Activated CD4-positive, alpha-beta memory T cell treated with anti-CD3 and anti-CD28 coated beads, Interleukin-2, amount 10 ng/mL, durations not matched to agents 7 days and 5 days (primary cell): ENCODE measurements at regions not wholly inside any gene's neighbourhood (a gene's known extent, or its start where the extent isn't known, plus 50 kb on each side); places are given as distances from the start of the nearest gene placed in this dataset.
"Not testable (repeated sequence)": the region's sequence is repeated elsewhere in the genome, so short reads cannot be mapped to it uniquely, and the experiment has no call there.

Experiments
- CTCF ChIA-PET: fragments of 350-600 bp; sonication (Branson Sonifier 250); formaldehyde crosslinking; loops from one replicate; lab custom pipeline; 2021; ENCODE audit warnings: antibody characterized with exemption, inconsistent platforms; lab: Charles Lee
- POLR2A ChIA-PET: fragments of 350-600 bp; sonication (Branson Sonifier 250); formaldehyde crosslinking; loops from one replicate; lab custom pipeline; 2021; ENCODE audit warnings: antibody characterized with exemption; lab: Charles Lee
- DNase-seq: peaks from one replicate; pipeline ENCODE4 v3.0.0-alpha.2; 2020
- H3K27ac Mint-ChIP-seq: one replicate; pipeline ENCODE4 v1.8.0; 2021; ENCODE audit warnings: mild to moderate bottlenecking, mixed read lengths
- H3K27me3 Mint-ChIP-seq: one replicate; pipeline ENCODE4 v1.8.0; 2021; ENCODE audit warnings: mixed read lengths
- H3K36me3 Mint-ChIP-seq: one replicate; pipeline ENCODE4 v1.8.0; 2021; ENCODE audit warnings: low read depth, mixed read lengths
- H3K4me1 Mint-ChIP-seq: one replicate; pipeline ENCODE4 v1.8.0; 2021; ENCODE audit warnings: mixed read lengths
- H3K4me3 Mint-ChIP-seq: one replicate; pipeline ENCODE4 v1.8.0; 2021; ENCODE audit warnings: mild to moderate bottlenecking, mixed read lengths
- H3K9me3 Mint-ChIP-seq: one replicate; pipeline ENCODE4 v1.8.0; 2021; ENCODE audit warnings: mixed read lengths

DNA sequence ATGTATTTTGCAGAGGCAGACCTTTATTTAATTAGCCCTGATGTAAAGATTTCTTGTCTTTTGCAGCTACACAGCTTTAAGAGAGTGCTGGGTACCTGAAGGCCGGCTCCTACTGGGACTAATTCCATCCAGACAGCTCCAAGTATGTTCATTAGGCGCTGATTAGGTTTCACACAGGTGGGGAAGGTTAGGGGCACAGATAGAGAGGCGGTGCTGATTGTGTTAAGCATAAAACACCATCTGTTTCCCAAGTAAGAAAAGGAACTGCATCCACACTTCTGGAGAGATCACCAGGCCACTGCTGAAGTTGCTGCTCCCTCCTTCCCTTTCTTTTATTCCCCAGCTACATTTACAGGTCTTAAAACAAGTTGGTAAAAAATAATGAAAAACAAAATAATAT lies 349.5 kb downstream of the ZIC3 start:
- Mint-ChIP-seq H3K4me1 (no peaks in the 10 kb centered on the region), H3K9me3 (no peaks in the 10 kb centered on the region), H3K4me3 (no peak overlapping the region), H3K36me3 (no peaks in the 10 kb centered on the region), H3K27ac (no peak overlapping the region), H3K27me3 (no peaks in the 10 kb centered on the region)
- CTCF ChIA-PET: no interaction called here
- POLR2A ChIA-PET: no interaction called here
- no peak for DNase-seq

DNA sequence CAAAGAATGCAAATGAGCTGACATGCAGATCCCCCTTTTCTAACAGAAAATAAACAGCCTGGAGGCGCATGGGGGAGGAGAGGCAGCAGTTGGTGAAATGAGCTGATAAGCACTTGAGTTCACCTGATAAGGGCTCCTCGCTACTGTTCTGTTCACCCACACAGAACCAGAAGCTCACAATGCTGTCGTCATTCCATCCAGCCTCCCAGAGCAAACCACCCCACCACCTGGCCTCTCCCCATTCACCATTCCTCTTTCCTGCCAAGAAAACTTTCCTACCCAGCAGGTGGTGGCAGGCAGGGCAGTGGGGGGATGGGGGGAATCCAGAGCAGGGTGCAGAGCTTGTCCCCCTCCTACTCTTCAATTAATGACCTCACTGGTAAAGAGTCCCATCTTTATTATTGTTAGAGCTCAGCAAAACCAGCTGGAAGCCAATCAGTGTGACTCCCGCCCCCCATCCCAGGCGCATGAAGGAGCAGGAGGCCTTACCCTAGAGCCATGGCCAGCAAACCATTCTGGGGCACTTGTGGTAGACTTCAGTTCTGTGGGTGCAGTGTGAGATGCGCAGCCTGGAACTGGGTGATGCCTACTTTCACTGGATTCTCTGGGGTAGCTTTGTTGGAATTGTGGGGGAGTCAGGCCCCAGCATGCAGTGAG lies 350.3 kb downstream of the ZIC3 start:
- H3K4me3 Mint-ChIP-seq: no peak overlapping the region
- no peaks in the 10 kb centered on the region for H3K4me1 Mint-ChIP-seq
- no peak overlapping the region for H3K27ac Mint-ChIP-seq
- no peaks in the 10 kb centered on the region for H3K9me3 Mint-ChIP-seq
- no peaks in the 10 kb centered on the region for H3K27me3 Mint-ChIP-seq
- POLR2A ChIA-PET: no interaction called here
- no peak for DNase-seq
- CTCF ChIA-PET: no interaction called here
- H3K36me3 Mint-ChIP-seq: no peaks in the 10 kb centered on the region

DNA sequence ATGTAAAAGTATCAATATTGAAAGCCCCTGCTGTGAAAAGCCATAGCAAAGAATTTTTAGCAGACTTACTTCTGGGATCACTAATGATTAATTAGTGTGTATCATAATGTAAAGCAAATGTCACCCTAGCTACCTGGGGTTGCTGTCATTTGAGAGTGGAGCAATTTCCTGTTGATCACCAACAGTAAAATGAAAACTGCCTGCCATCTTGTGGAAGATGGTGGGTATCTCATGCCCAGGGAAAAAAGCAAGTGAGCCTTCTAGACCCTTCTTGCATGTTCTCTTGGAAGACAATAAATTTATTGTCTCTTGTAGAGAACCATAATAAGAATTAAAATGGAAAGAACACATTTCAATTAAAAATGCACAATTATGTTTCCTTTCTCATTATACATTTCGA lies 360.2 kb downstream of the ZIC3 start:
- Mint-ChIP-seq H3K36me3 (no peaks in the 10 kb centered on the region), H3K4me1 (no peaks in the 10 kb centered on the region), H3K27me3 (no peaks in the 10 kb centered on the region), H3K9me3 (no peaks in the 10 kb centered on the region), H3K27ac (no peak overlapping the region), H3K4me3 (no peak overlapping the region)
- POLR2A ChIA-PET: no interaction called here
- no peak for DNase-seq
- CTCF ChIA-PET: no interaction called here

DNA sequence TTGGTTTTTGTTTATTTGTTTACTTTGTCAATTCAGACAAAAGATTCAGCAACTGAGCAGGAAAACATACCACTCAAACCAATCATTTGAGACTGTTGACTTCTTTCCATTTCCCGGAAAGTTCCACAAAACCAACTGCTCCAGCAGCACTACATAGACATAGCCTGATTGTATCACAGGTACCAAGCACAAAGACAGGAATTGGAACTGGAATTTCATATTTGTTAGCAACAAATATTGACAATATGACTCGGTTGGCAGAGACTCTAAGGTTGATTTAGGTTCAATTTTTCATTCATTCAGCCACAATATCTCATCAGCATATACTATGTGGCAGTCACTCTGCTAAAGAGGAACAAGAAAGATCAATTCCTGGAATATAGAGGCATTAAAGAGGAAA lies 364.0 kb downstream of the ZIC3 start:
- no peak overlapping the region for H3K4me3 Mint-ChIP-seq
- H3K27ac Mint-ChIP-seq: no peak overlapping the region
- H3K9me3 Mint-ChIP-seq: no peaks in the 10 kb centered on the region
- no peak for DNase-seq
- POLR2A ChIA-PET: no interaction called here
- no peaks in the 10 kb centered on the region for H3K36me3 Mint-ChIP-seq
- no peaks in the 10 kb centered on the region for H3K4me1 Mint-ChIP-seq
- no peaks in the 10 kb centered on the region for H3K27me3 Mint-ChIP-seq
- CTCF ChIA-PET: no interaction called here

DNA sequence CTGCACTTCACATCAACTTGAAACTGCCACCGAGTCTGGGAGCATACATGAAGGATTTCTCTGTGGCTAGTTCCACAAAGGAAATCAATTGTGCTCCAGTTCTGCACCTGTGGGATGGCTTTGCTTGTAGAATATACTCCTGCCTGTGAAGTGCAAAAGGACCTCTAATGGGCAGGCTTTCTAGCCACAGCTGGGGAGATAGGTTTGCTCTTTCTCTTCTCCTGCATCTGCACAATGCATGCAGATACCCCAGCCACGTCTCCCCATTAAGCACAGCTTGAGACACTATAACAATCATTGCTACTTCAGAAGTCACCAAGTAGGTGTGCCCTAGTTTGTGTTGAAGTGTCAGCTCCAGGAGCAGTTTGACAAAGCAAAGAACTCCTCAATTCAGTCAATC lies 364.6 kb downstream of the ZIC3 start:
- no peak overlapping the region for H3K4me3 Mint-ChIP-seq
- POLR2A ChIA-PET: no interaction called here
- H3K36me3 Mint-ChIP-seq: no peaks in the 10 kb centered on the region
- no peaks in the 10 kb centered on the region for H3K4me1 Mint-ChIP-seq
- no peak for DNase-seq
- no peak overlapping the region for H3K27ac Mint-ChIP-seq
- CTCF ChIA-PET: no interaction called here
- no peaks in the 10 kb centered on the region for H3K27me3 Mint-ChIP-seq
- H3K9me3 Mint-ChIP-seq: no peaks in the 10 kb centered on the region

DNA sequence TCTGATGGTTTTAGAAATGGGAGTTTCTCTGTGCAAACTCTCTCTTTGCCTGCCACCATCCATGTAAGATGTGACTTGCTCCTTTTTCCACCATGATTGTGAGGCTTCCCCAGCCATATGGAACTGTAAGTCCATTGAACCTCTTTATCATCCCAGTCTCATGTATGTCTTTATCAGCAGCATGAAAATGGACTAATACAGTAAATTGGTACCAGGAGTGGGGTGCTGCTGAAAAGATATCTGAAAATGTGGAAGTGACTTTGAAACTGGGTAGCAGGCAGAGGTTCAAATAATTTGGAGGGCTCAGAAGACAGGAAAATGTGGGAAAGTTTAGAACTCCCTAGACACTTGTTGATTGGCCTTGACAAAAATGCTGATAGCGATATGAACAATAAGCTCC lies 368.3 kb downstream of the ZIC3 start:
- CTCF ChIA-PET, POLR2A ChIA-PET, H3K27ac Mint-ChIP-seq, DNase-seq, H3K27me3 Mint-ChIP-seq, H3K36me3 Mint-ChIP-seq, H3K4me1 Mint-ChIP-seq, H3K4me3 Mint-ChIP-seq, H3K9me3 Mint-ChIP-seq: not testable (repeated sequence)

DNA sequence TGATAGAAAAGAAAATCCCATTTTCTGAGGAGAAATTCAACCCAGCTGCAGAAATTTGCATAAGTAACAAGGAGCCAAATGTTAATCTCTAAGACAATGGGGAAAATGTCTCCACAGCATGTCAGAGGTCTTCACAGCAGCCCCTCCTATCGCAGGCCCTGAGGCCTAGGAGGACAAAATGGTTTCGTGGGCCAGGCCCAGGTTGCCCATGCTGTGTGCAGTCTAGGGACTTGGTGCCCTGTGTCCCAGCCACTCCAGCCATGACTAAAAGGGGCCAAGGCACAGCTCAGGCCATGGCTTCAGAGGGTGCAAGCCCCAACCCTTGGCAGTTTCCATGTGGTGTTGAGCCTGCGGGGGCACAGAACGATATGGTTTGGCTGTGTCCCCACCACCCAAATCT lies 369.0 kb downstream of the ZIC3 start:
- H3K27me3 Mint-ChIP-seq, CTCF ChIA-PET, H3K36me3 Mint-ChIP-seq, DNase-seq, H3K4me3 Mint-ChIP-seq, H3K27ac Mint-ChIP-seq, H3K9me3 Mint-ChIP-seq, POLR2A ChIA-PET, H3K4me1 Mint-ChIP-seq: not testable (repeated sequence)

DNA sequence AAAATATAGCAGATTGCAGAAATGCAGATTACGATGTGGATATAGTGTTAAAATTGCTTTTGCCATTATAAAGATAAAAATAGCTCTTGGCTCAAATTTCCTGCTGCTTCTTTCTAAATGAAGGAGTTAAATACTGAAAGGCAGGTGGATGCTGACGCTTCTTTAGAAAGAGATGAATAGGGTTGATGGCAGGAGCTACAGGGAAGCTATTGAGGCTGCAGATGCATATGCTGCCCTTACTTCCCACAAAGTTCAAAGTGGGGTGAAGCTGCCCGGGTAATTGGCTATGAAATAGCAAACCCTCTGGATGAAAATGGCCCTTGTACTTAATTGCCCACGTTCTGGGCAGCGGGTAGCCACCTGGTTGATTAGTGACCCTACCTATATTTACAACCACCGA lies 379.5 kb downstream of the ZIC3 start:
- no peak overlapping the region for H3K4me3 Mint-ChIP-seq
- no peak overlapping the region for H3K27ac Mint-ChIP-seq
- H3K9me3 Mint-ChIP-seq: no peaks in the 10 kb centered on the region
- no peak for DNase-seq
- POLR2A ChIA-PET: no interaction called here
- no peaks in the 10 kb centered on the region for H3K27me3 Mint-ChIP-seq
- H3K4me1 Mint-ChIP-seq: no peaks in the 10 kb centered on the region
- CTCF ChIA-PET: no interaction called here
- H3K36me3 Mint-ChIP-seq: no peaks in the 10 kb centered on the region

DNA sequence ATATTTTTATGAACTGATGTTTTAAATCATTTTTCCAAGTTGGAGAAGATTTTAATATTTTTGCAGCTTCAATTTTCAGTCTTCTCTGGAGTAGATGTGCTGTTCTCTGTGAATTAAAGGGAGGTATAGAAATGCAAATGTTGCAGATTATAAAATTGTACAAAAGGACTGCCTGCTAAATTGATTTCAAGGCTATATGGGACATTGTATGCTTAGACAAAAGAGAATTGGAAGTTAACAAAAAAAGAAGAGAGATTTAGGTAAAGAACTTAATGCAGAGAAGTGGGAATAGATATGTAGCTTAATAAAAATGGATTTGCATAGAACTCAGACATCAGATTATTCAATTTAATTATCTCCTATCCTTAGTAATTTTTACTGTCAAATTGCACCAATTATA lies 403.3 kb downstream of the ZIC3 start:
- POLR2A ChIA-PET: no interaction called here
- no peaks in the 10 kb centered on the region for H3K36me3 Mint-ChIP-seq

DNA sequence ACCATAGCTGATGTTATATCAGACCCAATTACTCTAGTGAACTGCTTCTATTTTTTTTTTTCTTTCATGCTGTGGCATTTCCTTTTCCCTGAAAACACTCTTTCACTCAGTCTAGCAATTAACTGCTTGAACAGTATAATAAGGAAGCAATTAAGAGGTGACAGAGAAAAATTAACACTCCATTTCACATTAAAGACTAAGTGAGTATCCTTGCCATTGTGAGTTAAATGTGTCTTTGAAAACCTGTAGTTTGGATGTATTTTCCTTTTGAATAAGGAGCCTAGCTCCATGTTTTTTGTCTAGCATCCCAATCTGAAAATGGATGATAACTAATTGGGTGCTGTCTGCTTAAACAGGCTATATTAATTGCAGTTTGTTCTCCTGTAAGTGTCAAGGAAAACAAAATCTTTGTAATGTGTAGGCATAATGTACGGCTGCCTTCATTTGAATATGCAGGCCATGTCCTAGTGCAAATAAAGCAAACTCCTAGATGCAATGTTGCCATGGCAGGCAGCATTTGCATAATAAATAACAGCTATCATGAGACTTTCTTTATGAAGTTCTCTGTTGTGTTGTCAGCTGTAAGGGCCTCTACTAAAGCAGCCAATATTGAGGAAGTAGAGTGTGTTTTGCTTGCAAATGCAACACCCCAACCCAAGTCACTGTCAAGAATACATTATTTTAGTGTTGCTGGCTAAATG lies 416.7 kb downstream of the ZIC3 start:
- Mint-ChIP-seq H3K4me3 (no peak overlapping the region), H3K4me1 (no peaks in the 10 kb centered on the region), H3K27me3 (no peaks in the 10 kb centered on the region), H3K27ac (no peak overlapping the region), H3K36me3 (no peaks in the 10 kb centered on the region), H3K9me3 (no peaks in the 10 kb centered on the region)
- DNase-seq: no peak
- ChIA-PET POLR2A (no interaction called here), CTCF (no interaction called here)

More for the DNA sequence above, 403.3 kb downstream of the ZIC3 start:
- CTCF ChIA-PET: no interaction called here
- Mint-ChIP-seq H3K4me3 (no peak overlapping the region), H3K27ac (no peak overlapping the region), H3K9me3 (no peaks in the 10 kb centered on the region), H3K4me1 (no peaks in the 10 kb centered on the region), H3K27me3 (no peaks in the 10 kb centered on the region)
- no peak for DNase-seq

DNA sequence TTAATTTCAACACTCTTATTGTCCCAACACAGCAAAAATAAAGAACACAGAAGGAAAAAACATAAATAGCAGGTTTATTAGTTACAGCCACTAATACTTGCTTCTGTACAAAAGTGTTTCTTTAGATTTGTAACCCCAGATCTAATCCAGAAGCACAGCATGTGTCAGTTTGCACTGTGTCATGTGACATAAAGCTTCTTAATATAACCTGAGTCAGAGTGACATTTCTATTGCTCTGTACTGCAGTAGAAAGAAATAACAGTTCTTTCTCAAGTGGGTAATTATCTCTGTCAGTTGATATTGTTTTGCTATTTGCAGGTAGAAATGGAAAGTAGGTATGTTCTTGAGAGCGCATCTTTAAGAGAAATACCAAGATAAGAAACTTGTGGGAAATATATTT lies 422.5 kb downstream of the ZIC3 start:
- Mint-ChIP-seq H3K27ac (no peak overlapping the region), H3K27me3 (no peaks in the 10 kb centered on the region), H3K4me1 (no peaks in the 10 kb centered on the region), H3K36me3 (no peaks in the 10 kb centered on the region), H3K4me3 (no peak overlapping the region), H3K9me3 (no peaks in the 10 kb centered on the region)
- ChIA-PET POLR2A (no interaction called here), CTCF (no interaction called here)
- no peak for DNase-seq

DNA sequence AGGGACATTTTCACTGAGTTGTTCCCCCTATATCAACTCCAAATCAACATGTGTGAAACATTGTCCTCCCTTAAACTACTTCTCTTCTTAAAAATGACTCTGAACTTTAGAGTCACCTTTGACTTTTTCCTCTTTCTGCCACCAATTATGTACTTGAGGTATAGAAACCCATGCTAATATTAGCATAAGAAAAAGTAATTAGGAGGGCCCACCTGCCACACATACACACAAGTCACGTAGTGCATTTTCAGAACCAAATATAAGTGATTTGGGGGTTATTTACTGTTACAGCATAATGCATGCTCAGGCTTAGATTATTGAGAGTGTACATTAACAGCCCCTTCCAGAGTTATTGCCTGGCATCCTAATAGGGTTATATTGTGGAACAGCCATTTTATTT lies 432.7 kb downstream of the ZIC3 start:
- no peak overlapping the region for H3K27ac Mint-ChIP-seq
- no peaks in the 10 kb centered on the region for H3K36me3 Mint-ChIP-seq
- H3K27me3 Mint-ChIP-seq: no peaks in the 10 kb centered on the region
- H3K9me3 Mint-ChIP-seq: no peaks in the 10 kb centered on the region
- no peak for DNase-seq
- H3K4me1 Mint-ChIP-seq: no peaks in the 10 kb centered on the region
- ChIA-PET CTCF (no interaction called here), POLR2A (no interaction called here)
- no peak overlapping the region for H3K4me3 Mint-ChIP-seq

DNA sequence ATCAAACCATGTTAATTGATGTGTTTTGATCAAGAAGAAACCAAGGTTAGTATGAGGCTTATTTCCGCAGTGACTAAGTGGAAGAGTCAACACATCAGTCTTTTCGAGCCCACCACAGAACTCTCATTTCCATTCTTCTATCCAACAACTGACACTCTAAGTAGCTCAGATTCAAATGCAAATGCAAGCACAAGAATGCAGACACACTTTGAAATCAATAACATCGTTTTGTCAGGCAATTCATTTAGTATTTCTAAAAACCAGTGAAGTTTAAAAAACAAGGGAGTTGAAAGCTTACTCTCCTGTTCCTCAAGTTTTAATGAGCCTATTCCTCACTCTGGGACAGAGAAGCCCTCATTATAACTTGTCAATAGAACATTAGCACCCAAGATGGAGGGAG lies 433.1 kb downstream of the ZIC3 start:
- H3K27ac Mint-ChIP-seq: no peak overlapping the region
- no peaks in the 10 kb centered on the region for H3K4me1 Mint-ChIP-seq
- H3K4me3 Mint-ChIP-seq: no peak overlapping the region
- no peak for DNase-seq
- CTCF ChIA-PET: no interaction called here
- H3K36me3 Mint-ChIP-seq: no peaks in the 10 kb centered on the region
- no peaks in the 10 kb centered on the region for H3K9me3 Mint-ChIP-seq
- POLR2A ChIA-PET: no interaction called here
- H3K27me3 Mint-ChIP-seq: no peaks in the 10 kb centered on the region

DNA sequence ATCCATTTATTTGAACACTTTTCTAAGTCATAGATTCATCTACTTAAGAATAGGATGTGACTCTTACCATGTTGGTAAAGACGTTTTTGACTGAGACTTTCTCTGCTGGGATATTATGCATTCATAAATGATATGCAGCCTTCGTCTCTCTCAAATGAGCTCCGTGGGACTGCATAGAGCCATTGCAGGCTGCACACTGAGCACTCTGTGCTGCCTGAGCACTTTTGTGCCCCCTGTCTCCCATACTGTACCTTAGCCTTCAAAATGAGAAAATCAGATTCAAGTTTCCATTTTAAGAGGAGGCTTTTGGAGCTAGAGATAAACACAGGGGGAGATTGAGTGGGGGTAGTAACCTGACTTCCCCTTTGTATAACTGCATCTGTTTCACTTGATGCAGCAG lies 433.6 kb downstream of the ZIC3 start:
- no peaks in the 10 kb centered on the region for H3K36me3 Mint-ChIP-seq
- no peak overlapping the region for H3K27ac Mint-ChIP-seq
- no peaks in the 10 kb centered on the region for H3K9me3 Mint-ChIP-seq
- no peaks in the 10 kb centered on the region for H3K4me1 Mint-ChIP-seq
- no peak for DNase-seq
- ChIA-PET CTCF (no interaction called here), POLR2A (no interaction called here)
- no peak overlapping the region for H3K4me3 Mint-ChIP-seq
- no peaks in the 10 kb centered on the region for H3K27me3 Mint-ChIP-seq
